Osteoblast (primary cell): ENCODE measurements at regions not wholly inside any gene's neighbourhood (a gene's known extent, or its start where the extent isn't known, plus 50 kb on each side); places are given as distances from the start of the nearest gene placed in this dataset. TPM values are rescaled to one million over a fixed set of nuclear protein-coding genes. Genes with fewer than 3 reads are reported as not detected.

Experiments
- DNase-seq: peaks from one replicate; pipeline ENCODE4 v3.0.0; 2011; ENCODE audit warnings: low spot score, mixed read lengths; ENCODE audit not compliant: insufficient read length; ENCODE audit errors: missing footprints
- H2AFZ ChIP-seq: 2 replicates; pipeline ENCODE4 v1.6.0; 2011; ENCODE audit warnings: mild to moderate bottlenecking, low read length
- H3K27ac ChIP-seq: 2 replicates; pipeline ENCODE4 v1.5.1; 2011; ENCODE audit warnings: mild to moderate bottlenecking, low read depth, low read length, moderate library complexity
- H3K27me3 ChIP-seq: 2 replicates; pipeline ENCODE4 v1.6.0; 2012; ENCODE audit warnings: mild to moderate bottlenecking, control low read depth, inconsistent platforms, low read length, moderate library complexity; ENCODE audit not compliant: insufficient read depth
- H3K36me3 ChIP-seq: 2 replicates; pipeline ENCODE4 v1.5.1; 2011; ENCODE audit warnings: mild to moderate bottlenecking, low read length, control low read depth, moderate library complexity; ENCODE audit not compliant: insufficient read depth
- H3K4me1 ChIP-seq: 2 replicates; pipeline ENCODE4 v1.5.1; 2011; ENCODE audit warnings: mild to moderate bottlenecking, low read length, control low read depth, moderate library complexity; ENCODE audit not compliant: insufficient read depth
- H3K4me2 ChIP-seq: 2 replicates; pipeline ENCODE4 v1.6.0; 2011; ENCODE audit warnings: mild to moderate bottlenecking, low read length; ENCODE audit not compliant: insufficient read depth
- H3K4me3 ChIP-seq: fragments of 200-600 bp; sonication (generic); 3 replicates; pipeline ENCODE4 v1.5.1; 2012; ENCODE audit warnings: mild to moderate bottlenecking, low read length, inconsistent platforms; ENCODE audit not compliant: insufficient read depth
- H3K79me2 ChIP-seq: 2 replicates; pipeline ENCODE4 v1.6.0; 2012; ENCODE audit warnings: mild to moderate bottlenecking, low read length, control low read depth, inconsistent platforms; ENCODE audit not compliant: insufficient read depth
- H3K9me3 ChIP-seq: 2 replicates; pipeline ENCODE4 v1.5.1; 2011; ENCODE audit warnings: low read depth, low read length, control low read depth
- H4K20me1 ChIP-seq: 2 replicates; pipeline ENCODE4 v1.6.0; 2012; ENCODE audit warnings: mild to moderate bottlenecking, low read length, control low read depth; ENCODE audit not compliant: insufficient read depth
- small RNA-seq: library from RNA; depleted of rRNA; stranded (forward); fragments of <200 nt; gene quantifications from one replicate; pipeline ENCODE3, GENCODE V24; 2012
- TF ChIP-seq, protein P1 (sequence below): IDR thresholded peaks from 2 replicates; pipeline ENCODE4 v1.5.1; 2011; ENCODE audit warnings: mild to moderate bottlenecking, low read depth, low read length, moderate library complexity; ENCODE audit errors: extremely low read depth

GRCh38 chr4:164683040-164683439 is 70.9 kb upstream of the SMIM31 start:
- no peaks in the 10 kb centered on the region for H3K9me3 ChIP-seq
- no peak overlapping the region for H3K27ac ChIP-seq
- H3K4me1 ChIP-seq, result no peaks in the 10 kb centered on the region
- no peak overlapping the region for H2AFZ ChIP-seq
- no peaks in the 10 kb centered on the region for H4K20me1 ChIP-seq
- no peak overlapping the region for H3K4me2 ChIP-seq
- no peaks in the 10 kb centered on the region for H3K36me3 ChIP-seq
- DNase-seq, result no peak
- H3K79me2 ChIP-seq, result no peaks in the 10 kb centered on the region
- no peaks in the 10 kb centered on the region for H3K27me3 ChIP-seq
- TF ChIP-seq, protein P1, sequence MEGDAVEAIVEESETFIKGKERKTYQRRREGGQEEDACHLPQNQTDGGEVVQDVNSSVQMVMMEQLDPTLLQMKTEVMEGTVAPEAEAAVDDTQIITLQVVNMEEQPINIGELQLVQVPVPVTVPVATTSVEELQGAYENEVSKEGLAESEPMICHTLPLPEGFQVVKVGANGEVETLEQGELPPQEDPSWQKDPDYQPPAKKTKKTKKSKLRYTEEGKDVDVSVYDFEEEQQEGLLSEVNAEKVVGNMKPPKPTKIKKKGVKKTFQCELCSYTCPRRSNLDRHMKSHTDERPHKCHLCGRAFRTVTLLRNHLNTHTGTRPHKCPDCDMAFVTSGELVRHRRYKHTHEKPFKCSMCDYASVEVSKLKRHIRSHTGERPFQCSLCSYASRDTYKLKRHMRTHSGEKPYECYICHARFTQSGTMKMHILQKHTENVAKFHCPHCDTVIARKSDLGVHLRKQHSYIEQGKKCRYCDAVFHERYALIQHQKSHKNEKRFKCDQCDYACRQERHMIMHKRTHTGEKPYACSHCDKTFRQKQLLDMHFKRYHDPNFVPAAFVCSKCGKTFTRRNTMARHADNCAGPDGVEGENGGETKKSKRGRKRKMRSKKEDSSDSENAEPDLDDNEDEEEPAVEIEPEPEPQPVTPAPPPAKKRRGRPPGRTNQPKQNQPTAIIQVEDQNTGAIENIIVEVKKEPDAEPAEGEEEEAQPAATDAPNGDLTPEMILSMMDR, result no peak
- H3K4me3 ChIP-seq, result no peak overlapping the region

DNA sequence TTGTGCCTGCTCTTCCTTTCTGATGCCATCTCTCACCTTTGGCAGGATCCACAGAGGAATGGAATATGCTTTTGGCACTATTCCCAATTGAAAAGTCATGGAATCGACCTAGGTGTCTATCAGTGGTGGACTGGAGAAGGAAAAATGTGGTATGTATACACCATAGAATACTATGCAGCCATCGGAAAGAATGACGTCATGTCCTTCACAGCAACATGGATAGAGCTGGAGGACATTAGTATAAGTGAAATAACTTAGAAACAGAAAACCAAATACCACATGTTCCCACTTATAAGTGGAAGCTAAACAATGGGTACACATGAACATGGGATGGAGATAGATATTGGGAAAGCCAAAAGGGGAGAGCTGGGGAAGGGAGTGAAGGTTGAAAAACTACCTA is 58.3 kb upstream of the SMIM31 start:
- no peak for DNase-seq
- Histone ChIP-seq H3K27ac (no peak overlapping the region), H3K9me3 (no peaks in the 10 kb centered on the region), H3K79me2 (no peaks in the 10 kb centered on the region), H3K4me2 (no peak overlapping the region), H3K27me3 (no peaks in the 10 kb centered on the region), H3K4me3 (no peak overlapping the region), H4K20me1 (no peaks in the 10 kb centered on the region), H2AFZ (no peak overlapping the region), H3K36me3 (no peaks in the 10 kb centered on the region), H3K4me1 (no peaks in the 10 kb centered on the region)
- TF ChIP-seq, protein P1, result no peak

GRCh38 chr4:164700471-164700870 is 53.5 kb upstream of the SMIM31 start:
- DNase-seq, result no peak
- no peak overlapping the region for H3K4me2 ChIP-seq
- TF ChIP-seq, protein P1, result no peak

DNA sequence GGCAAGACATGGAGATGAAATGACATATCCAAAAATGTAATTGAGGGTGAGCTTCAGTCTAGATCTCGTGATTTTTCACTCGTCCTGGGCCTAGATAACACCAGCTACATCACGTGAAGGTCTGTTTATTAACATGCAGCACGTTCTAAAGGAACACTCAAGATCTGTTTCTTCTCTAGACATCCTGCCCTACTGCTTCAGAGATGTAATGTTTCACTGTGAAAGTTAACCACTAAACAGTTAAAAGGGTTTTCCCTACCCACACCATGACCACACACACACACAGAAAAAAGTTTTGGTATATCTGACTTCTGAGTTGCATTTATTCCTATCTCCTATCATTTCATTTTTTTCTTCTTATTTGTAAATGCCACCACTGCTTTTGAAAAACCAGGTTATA is 52.3 kb upstream of the SMIM31 start:
- Histone ChIP-seq H3K27ac (no peak overlapping the region), H2AFZ (no peak overlapping the region), H3K4me2 (no peak overlapping the region), H3K4me1 (no peaks in the 10 kb centered on the region), H3K79me2 (no peaks in the 10 kb centered on the region), H3K9me3 (no peaks in the 10 kb centered on the region), H3K27me3 (no peaks in the 10 kb centered on the region), H3K4me3 (no peak overlapping the region), H3K36me3 (no peaks in the 10 kb centered on the region), H4K20me1 (no peaks in the 10 kb centered on the region)
- DNase-seq, result no peak
- TF ChIP-seq, protein P1, result no peak

More at GRCh38 chr4:164700471-164700870, 53.5 kb upstream of the SMIM31 start:
- H3K27ac ChIP-seq, result no peak overlapping the region
- no peaks in the 10 kb centered on the region for H3K36me3 ChIP-seq
- H2AFZ ChIP-seq, result no peak overlapping the region
- no peaks in the 10 kb centered on the region for H3K79me2 ChIP-seq
- no peaks in the 10 kb centered on the region for H3K4me1 ChIP-seq
- no peaks in the 10 kb centered on the region for H4K20me1 ChIP-seq
- H3K9me3 ChIP-seq, result no peaks in the 10 kb centered on the region
- no peak overlapping the region for H3K4me3 ChIP-seq
- H3K27me3 ChIP-seq, result no peaks in the 10 kb centered on the region

Small RNA genes in the stretch of these regions (small RNA-seq; reads per million reads assigned to genes)
- not detected for gene AC074198.2
- gene RNU6-284P, result not detected
